ENCODE measurements at regions not wholly inside any gene's neighbourhood (a gene's known extent, or its start where the extent isn't known, plus 50 kb on each side); places are given as distances from the start of the nearest gene placed in this dataset.

GRCh38 chr10:36581237-36581636 is 544.2 kb upstream of the ANKRD30A start:
- TF ChIP-seq EP300 (IDR thresholded peaks at IDR 0.05; ENCODE audit: borderline replicate concordance) = no peak

- no peak for TF ChIP-seq ZBTB7A (IDR thresholded peaks at IDR 0.05; ENCODE audit: low read depth)
- TF ChIP-seq MAX (IDR thresholded peaks at IDR 0.05) = no peak
- no peak for TF ChIP-seq NFIC (IDR thresholded peaks at IDR 0.05)
- no peak for TF ChIP-seq RAD21 (IDR thresholded peaks at IDR 0.05; ENCODE audit: low read depth)
- TF ChIP-seq CREB1 (IDR thresholded peaks at IDR 0.05; ENCODE audit: low read depth) = no peak
- TF ChIP-seq YY1 (IDR thresholded peaks at IDR 0.05; ENCODE audit: low read depth) = no peak
- TF ChIP-seq EP300 (IDR thresholded peaks at IDR 0.05; ENCODE audit: borderline replicate concordance) = no peak
Observed at GRCh38 chr10:36578306-36578705, 547.1 kb upstream of the ANKRD30A start.

GRCh38 chr10:36577126-36577525 is 548.3 kb upstream of the ANKRD30A start:
- TF ChIP-seq MAX (IDR thresholded peaks at IDR 0.05) (no peak), TCF12 (IDR thresholded peaks at IDR 0.05; ENCODE audit: low read depth) (no peak), NFIC (IDR thresholded peaks at IDR 0.05) (no peak), ZBTB7A (IDR thresholded peaks at IDR 0.05; ENCODE audit: low read depth) (no peak), RAD21 (IDR thresholded peaks at IDR 0.05; ENCODE audit: low read depth) (no peak), EP300 (IDR thresholded peaks at IDR 0.05; ENCODE audit: borderline replicate concordance) (no peak)

- TF ChIP-seq CREB1 (IDR thresholded peaks at IDR 0.05; ENCODE audit: low read depth) (no peak), ZBTB7A (IDR thresholded peaks at IDR 0.05; ENCODE audit: low read depth) (no peak), MAX (IDR thresholded peaks at IDR 0.05) (no peak), CEBPB (IDR thresholded peaks at IDR 0.05) (no peak), USF1 (IDR thresholded peaks at IDR 0.05) (no peak), TAF1 (IDR thresholded peaks at IDR 0.05; ENCODE audit: low read depth) (no peak)
Observed at GRCh38 chr10:36574207-36574606, 551.2 kb upstream of the ANKRD30A start.

GRCh38 chr10:36573246-36573645 is 552.2 kb upstream of the ANKRD30A start:
- TF ChIP-seq CEBPB (IDR thresholded peaks at IDR 0.05) (no peak), NFIC (IDR thresholded peaks at IDR 0.05) (no peak), CREB1 (IDR thresholded peaks at IDR 0.05; ENCODE audit: low read depth) (no peak), TCF12 (IDR thresholded peaks at IDR 0.05; ENCODE audit: low read depth) (no peak), USF1 (IDR thresholded peaks at IDR 0.05) (no peak), FOXM1 (IDR thresholded peaks at IDR 0.05; ENCODE audit: borderline replicate concordance, low read depth) (no peak), EP300 (IDR thresholded peaks at IDR 0.05; ENCODE audit: borderline replicate concordance) (no peak), TEAD4 (IDR thresholded peaks at IDR 0.05) (no peak), EGR1 (IDR thresholded peaks at IDR 0.05) (no peak), YY1 (IDR thresholded peaks at IDR 0.05; ENCODE audit: low read depth) (no peak)

- TF ChIP-seq CEBPB (IDR thresholded peaks at IDR 0.05) (no peak), YY1 (IDR thresholded peaks at IDR 0.05; ENCODE audit: low read depth) (no peak), RAD21 (IDR thresholded peaks at IDR 0.05; ENCODE audit: low read depth) (no peak), CREB1 (IDR thresholded peaks at IDR 0.05; ENCODE audit: low read depth) (no peak), TEAD4 (IDR thresholded peaks at IDR 0.05) (no peak), REST (IDR thresholded peaks at IDR 0.05; ENCODE audit: low read depth) (no peak), USF1 (IDR thresholded peaks at IDR 0.05) (no peak), FOXM1 (IDR thresholded peaks at IDR 0.05; ENCODE audit: borderline replicate concordance, low read depth) (no peak), TAF1 (IDR thresholded peaks at IDR 0.05; ENCODE audit: low read depth) (no peak), MAX (IDR thresholded peaks at IDR 0.05) (no peak), NFIC (IDR thresholded peaks at IDR 0.05) (no peak), ZBTB7A (IDR thresholded peaks at IDR 0.05; ENCODE audit: low read depth) (no peak), EP300 (IDR thresholded peaks at IDR 0.05; ENCODE audit: borderline replicate concordance) (no peak), EGR1 (IDR thresholded peaks at IDR 0.05) (no peak), TCF12 (IDR thresholded peaks at IDR 0.05; ENCODE audit: low read depth) (no peak)
Observed at GRCh38 chr10:36564433-36564832, 561.0 kb upstream of the ANKRD30A start.

GRCh38 chr10:36559412-36560400 is 565.7 kb upstream of the ANKRD30A start:
- no peak for TF ChIP-seq USF1 (IDR thresholded peaks at IDR 0.05)
- TF ChIP-seq TEAD4 (IDR thresholded peaks at IDR 0.05) = no peak
- TF ChIP-seq EP300 (IDR thresholded peaks at IDR 0.05; ENCODE audit: borderline replicate concordance) = no peak
- TF ChIP-seq MAX (IDR thresholded peaks at IDR 0.05) = no peak
- no peak for TF ChIP-seq EGR1 (IDR thresholded peaks at IDR 0.05)
- TF ChIP-seq RAD21 (IDR thresholded peaks at IDR 0.05; ENCODE audit: low read depth) = no peak
- TF ChIP-seq CEBPB (IDR thresholded peaks at IDR 0.05) = no peak
- TF ChIP-seq TAF1 (IDR thresholded peaks at IDR 0.05; ENCODE audit: low read depth) = no peak
- no peak for TF ChIP-seq CREB1 (IDR thresholded peaks at IDR 0.05; ENCODE audit: low read depth)
- no peak for TF ChIP-seq NFIC (IDR thresholded peaks at IDR 0.05)
- no peak for TF ChIP-seq FOXM1 (IDR thresholded peaks at IDR 0.05; ENCODE audit: borderline replicate concordance, low read depth)
- no peak for TF ChIP-seq ZBTB7A (IDR thresholded peaks at IDR 0.05; ENCODE audit: low read depth)
- no peak for TF ChIP-seq TCF12 (IDR thresholded peaks at IDR 0.05; ENCODE audit: low read depth)
- no peak for TF ChIP-seq YY1 (IDR thresholded peaks at IDR 0.05; ENCODE audit: low read depth)
- no peak for TF ChIP-seq REST (IDR thresholded peaks at IDR 0.05; ENCODE audit: low read depth)
